ENCODE measurements at regions not wholly inside any gene's neighbourhood (a gene's known extent, or its start where the extent isn't known, plus 50 kb on each side); places are given as distances from the start of the nearest gene placed in this dataset.

GRCh38 chr1:217076902-217077301, 353.7 kb upstream of the ESRRG start:
- TF ChIP-seq, protein P1, sequence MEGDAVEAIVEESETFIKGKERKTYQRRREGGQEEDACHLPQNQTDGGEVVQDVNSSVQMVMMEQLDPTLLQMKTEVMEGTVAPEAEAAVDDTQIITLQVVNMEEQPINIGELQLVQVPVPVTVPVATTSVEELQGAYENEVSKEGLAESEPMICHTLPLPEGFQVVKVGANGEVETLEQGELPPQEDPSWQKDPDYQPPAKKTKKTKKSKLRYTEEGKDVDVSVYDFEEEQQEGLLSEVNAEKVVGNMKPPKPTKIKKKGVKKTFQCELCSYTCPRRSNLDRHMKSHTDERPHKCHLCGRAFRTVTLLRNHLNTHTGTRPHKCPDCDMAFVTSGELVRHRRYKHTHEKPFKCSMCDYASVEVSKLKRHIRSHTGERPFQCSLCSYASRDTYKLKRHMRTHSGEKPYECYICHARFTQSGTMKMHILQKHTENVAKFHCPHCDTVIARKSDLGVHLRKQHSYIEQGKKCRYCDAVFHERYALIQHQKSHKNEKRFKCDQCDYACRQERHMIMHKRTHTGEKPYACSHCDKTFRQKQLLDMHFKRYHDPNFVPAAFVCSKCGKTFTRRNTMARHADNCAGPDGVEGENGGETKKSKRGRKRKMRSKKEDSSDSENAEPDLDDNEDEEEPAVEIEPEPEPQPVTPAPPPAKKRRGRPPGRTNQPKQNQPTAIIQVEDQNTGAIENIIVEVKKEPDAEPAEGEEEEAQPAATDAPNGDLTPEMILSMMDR (IDR thresholded peaks at IDR 0.05), result no peak
- no peak for TF ChIP-seq POLR2A (IDR thresholded peaks at IDR 0.05)

All from prostate gland (tissue), 2 donors.